ENCODE measurements at regions not wholly inside any gene's neighbourhood (a gene's known extent, or its start where the extent isn't known, plus 50 kb on each side); places are given as distances from the start of the nearest gene placed in this dataset.

DNA sequence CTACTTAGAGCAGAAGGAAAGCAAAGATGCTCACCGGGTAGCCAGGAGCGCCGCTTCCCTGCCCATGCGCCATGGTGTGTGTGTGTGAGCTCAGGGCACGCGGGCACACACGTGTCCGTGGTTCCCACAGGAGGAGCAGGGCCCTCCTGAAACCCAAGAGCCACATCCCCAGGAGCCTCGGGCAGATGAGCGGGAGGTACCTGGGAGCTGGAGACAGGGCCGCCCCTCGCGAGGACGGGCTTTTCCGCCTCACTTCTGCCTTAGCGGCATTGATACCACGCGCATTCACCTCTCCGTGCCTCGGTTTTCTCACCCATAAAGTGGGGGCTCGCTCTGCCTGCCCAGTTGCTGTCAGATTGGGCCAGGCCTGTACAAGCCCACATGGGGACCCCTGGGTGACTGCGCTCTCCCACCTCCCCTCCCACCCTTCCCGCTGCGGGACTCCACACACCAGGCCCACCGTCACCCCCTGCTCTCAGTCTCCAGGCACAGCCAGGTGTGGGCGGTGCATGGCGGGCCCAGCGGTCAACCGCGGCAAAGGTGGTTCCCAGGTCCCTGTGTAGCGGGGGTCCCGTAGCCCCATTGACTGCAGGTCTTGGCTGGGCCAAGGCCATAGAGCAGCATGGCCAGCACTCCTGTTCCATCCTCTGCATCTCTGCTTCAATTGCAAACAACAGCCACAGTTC, 66.3 kb downstream of the SIK1 start:
- TF ChIP-seq POLR2A (IDR thresholded peaks at IDR 0.05; ENCODE audit: low read depth, low read length) (no peak), MYC (IDR thresholded peaks at IDR 0.05; ENCODE audit: low read depth, low read length) (no peak), FOS (IDR thresholded peaks at IDR 0.05; ENCODE audit: borderline replicate concordance, insufficient read depth, low read length) (no peak)
- TF ChIP-seq, protein P1, sequence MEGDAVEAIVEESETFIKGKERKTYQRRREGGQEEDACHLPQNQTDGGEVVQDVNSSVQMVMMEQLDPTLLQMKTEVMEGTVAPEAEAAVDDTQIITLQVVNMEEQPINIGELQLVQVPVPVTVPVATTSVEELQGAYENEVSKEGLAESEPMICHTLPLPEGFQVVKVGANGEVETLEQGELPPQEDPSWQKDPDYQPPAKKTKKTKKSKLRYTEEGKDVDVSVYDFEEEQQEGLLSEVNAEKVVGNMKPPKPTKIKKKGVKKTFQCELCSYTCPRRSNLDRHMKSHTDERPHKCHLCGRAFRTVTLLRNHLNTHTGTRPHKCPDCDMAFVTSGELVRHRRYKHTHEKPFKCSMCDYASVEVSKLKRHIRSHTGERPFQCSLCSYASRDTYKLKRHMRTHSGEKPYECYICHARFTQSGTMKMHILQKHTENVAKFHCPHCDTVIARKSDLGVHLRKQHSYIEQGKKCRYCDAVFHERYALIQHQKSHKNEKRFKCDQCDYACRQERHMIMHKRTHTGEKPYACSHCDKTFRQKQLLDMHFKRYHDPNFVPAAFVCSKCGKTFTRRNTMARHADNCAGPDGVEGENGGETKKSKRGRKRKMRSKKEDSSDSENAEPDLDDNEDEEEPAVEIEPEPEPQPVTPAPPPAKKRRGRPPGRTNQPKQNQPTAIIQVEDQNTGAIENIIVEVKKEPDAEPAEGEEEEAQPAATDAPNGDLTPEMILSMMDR (IDR thresholded peaks at IDR 0.05; ENCODE audit: extremely low read depth in 1 of 2, insufficient read depth in 1 of 2, low read depth in 1 of 2, low read length in 2 of 2) = no peak
- TF ChIP-seq, protein P2, sequence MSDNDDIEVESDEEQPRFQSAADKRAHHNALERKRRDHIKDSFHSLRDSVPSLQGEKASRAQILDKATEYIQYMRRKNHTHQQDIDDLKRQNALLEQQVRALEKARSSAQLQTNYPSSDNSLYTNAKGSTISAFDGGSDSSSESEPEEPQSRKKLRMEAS (IDR thresholded peaks at IDR 0.05; ENCODE audit: insufficient read depth, insufficient read length) = no peak
- H3K27ac ChIP-seq (ENCODE audit: insufficient read depth, low read depth, low read length) = no peak overlapping the region
- DNase-seq (ENCODE audit: low read depth, low spot score) (no peak), FAIRE-seq (no peak)
- H3K36me3 ChIP-seq (ENCODE audit: control insufficient read depth in 2 of 2, extremely low read depth in 1 of 2, insufficient read depth in 2 of 2, low read length in 2 of 2) = no peaks in the 10 kb centered on the region
- H3K4me2 ChIP-seq (ENCODE audit: insufficient read depth, low read length) = no peak overlapping the region
- ChIA-PET POLR2A (no interaction called here), CTCF (no interaction called here)
- no peak overlapping the region for H3K4me3 ChIP-seq (replicated peaks in 1 of 3; ENCODE audit: insufficient read depth in 1 of 3, low read depth in 1 of 3, low read length in 3 of 3)
- H3K79me2 ChIP-seq (ENCODE audit: control insufficient read depth, insufficient read depth, low read length) = no peaks in the 10 kb centered on the region
- no peaks in the 10 kb centered on the region for H3K9me3 ChIP-seq (replicated peaks; ENCODE audit: control insufficient read depth, insufficient read depth, low read length)
- no peaks in the 10 kb centered on the region for H3K27me3 ChIP-seq (ENCODE audit: control insufficient read depth in 2 of 2, insufficient read depth in 2 of 2, low read length in 2 of 2)
- dilution Hi-C loops (cut with MboI; ENCODE audit: extremely low pct_ligation_motif_present, low sequenced_read_pairs) (no loop called here), intact Hi-C loops (cut with micrococcal nuclease) (no loop called here)
- no peaks in the 10 kb centered on the region for H3K9me1 ChIP-seq (replicated peaks; ENCODE audit: control insufficient read depth, extremely low read depth, insufficient read depth, low read length)
- H4K20me1 ChIP-seq (replicated peaks; ENCODE audit: control insufficient read depth, extremely low read depth, insufficient read depth, low read length) = no peaks in the 10 kb centered on the region
- H3K4me1 ChIP-seq (ENCODE audit: control insufficient read depth, extremely low read depth, insufficient read depth, low read length) = peaks cover 8% of the 10 kb centered on the region
- H2AFZ ChIP-seq (ENCODE audit: low read depth, low read length) = no peak overlapping the region
- no TSS peak for BruUV-seq (replicated peaks)
- H3K9ac ChIP-seq (replicated peaks; ENCODE audit: extremely low read depth, insufficient read depth, low read length) = no peak overlapping the region
